Esophagus muscularis mucosa (tissue), 4 donors: ENCODE measurements at regions not wholly inside any gene's neighbourhood (a gene's known extent, or its start where the extent isn't known, plus 50 kb on each side); places are given as distances from the start of the nearest gene placed in this dataset.
"Not testable (repeated sequence)": the region's sequence is repeated elsewhere in the genome, so short reads cannot be mapped to it uniquely, and the experiment has no call there.

Experiments
- DNase-seq: peaks from one replicate; pipeline ENCODE4 v3.0.0-alpha.2; 2017; ENCODE audit errors: extremely low spot score
- H3K27ac ChIP-seq, 4 donors: fragments of 200-600 bp; sonication (generic); replicated peaks in 1 of 4; 1 replicate in 3 of 4; 2 replicates in 1 of 4; pipeline ENCODE4 v1.5.1; 2016 to 2019; ENCODE audit warnings: mild to moderate bottlenecking in 1 of 4
- H3K27me3 ChIP-seq, 4 donors: fragments of 200-600 bp; sonication (generic); one replicate each; pipeline versions ENCODE4 v1.5.1 to v1.6.0; 2016 to 2019
- H3K36me3 ChIP-seq, 4 donors: fragments of 200-600 bp; sonication (generic); one replicate each; pipeline ENCODE4 v1.5.1; 2016 to 2019
- H3K4me1 ChIP-seq, 4 donors: fragments of 200-600 bp; sonication (generic); one replicate each; pipeline ENCODE4 v1.5.1; 2016 to 2019
- H3K4me3 ChIP-seq, 4 donors: fragments of 200-600 bp; sonication (generic); 1 replicate in 2 of 4; 2 replicates in 2 of 4; pipeline ENCODE4 v1.5.1; 2016 to 2019; ENCODE audit warnings: mild to moderate bottlenecking in 4 of 4, moderate library complexity in 1 of 4
- H3K9me3 ChIP-seq, 4 donors: fragments of 200-600 bp; sonication (generic); 1 replicate in 3 of 4; 2 replicates in 1 of 4; pipeline ENCODE4 v1.5.1; 2016 to 2019
- CTCF ChIP-seq, 3 experiments: fragments of 200-600 bp in 2 of 3; fragments of 450-650 bp in 1 of 3; sonication (generic) in 2 of 3; IDR thresholded peaks; one replicate each; pipeline ENCODE4 v1.5.1; 2017 to 2019; ENCODE audit warnings: antibody characterized with exemption in 3 of 3, mild to moderate bottlenecking in 2 of 3, moderate library complexity in 1 of 3
- EP300 ChIP-seq: sonication (generic); formaldehyde crosslinking; IDR thresholded peaks from one replicate; pipeline ENCODE4 v1.6.1; 2017; ENCODE audit warnings: antibody characterized with exemption
- POLR2A ChIP-seq: fragments of 450-650 bp; IDR thresholded peaks from one replicate; pipeline ENCODE4 v1.6.1; 2017; ENCODE audit warnings: antibody characterized with exemption, moderate library complexity, mild to moderate bottlenecking, low read depth
- POLR2AphosphoS5 ChIP-seq, 2 donors: sonication (generic); formaldehyde crosslinking; IDR thresholded peaks; one replicate each; pipeline ENCODE4 v1.6.1; 2017; ENCODE audit warnings: antibody characterized with exemption in 2 of 2
- WGBS: methylation state at CpG from one replicate; pipeline ENCODE4 v1.1.5; 2018; 5-methylcytosine and 5-hydroxymethylcytosine counted together
- intact Hi-C: fragments of 100-400 bp; cut with DNase I; formaldehyde crosslinking; loops from one replicate; pipeline ENCODE4 v1.15.1; 2023

- Histone ChIP-seq H3K27me3 (no peaks in the 10 kb centered on the region), H3K4me3 (no peak overlapping the region), H3K4me1 (no peaks in the 10 kb centered on the region), H3K27ac (no peak overlapping the region), H3K9me3 (no peaks in the 10 kb centered on the region), H3K36me3 (no peaks in the 10 kb centered on the region)
- DNase-seq: no peak
- TF ChIP-seq CTCF (IDR thresholded peaks at IDR 0.05) (no peak), POLR2AphosphoS5 (IDR thresholded peaks at IDR 0.05) (no peak), POLR2A (no peak), EP300 (no peak)
- intact Hi-C loops: no loop called here
- WGBS: 89% methylated on average over 1 of the region's 1 CpG
These were observed 339.7 kb upstream of the COL8A1 start for GRCh38 chr3:99298661-99299060.

DNA sequence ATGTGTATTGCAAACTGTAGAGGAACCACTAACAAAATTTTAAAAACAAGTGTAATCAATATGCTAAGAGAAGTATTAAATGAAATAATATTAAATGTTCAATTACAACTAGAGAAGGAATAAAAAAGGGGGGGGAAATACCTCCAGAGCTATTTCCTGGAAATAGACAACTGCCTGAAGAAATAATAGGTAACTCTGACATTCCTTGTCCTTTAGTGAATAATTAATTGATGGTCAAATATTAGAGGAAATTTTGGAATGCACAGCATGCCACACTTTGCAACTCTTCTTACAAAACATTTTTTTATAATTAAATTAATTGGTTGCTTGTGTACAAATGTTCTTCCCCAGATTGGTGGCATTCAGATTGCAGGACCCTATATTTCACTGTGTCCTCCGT is 342.6 kb upstream of the COL8A1 start:
- Histone ChIP-seq H3K4me3 (no peak overlapping the region), H3K36me3 (no peaks in the 10 kb centered on the region), H3K9me3 (no peaks in the 10 kb centered on the region), H3K4me1 (no peaks in the 10 kb centered on the region), H3K27me3 (no peaks in the 10 kb centered on the region), H3K27ac (no peak overlapping the region)
- intact Hi-C loops: no loop called here
- 89% methylated on average over 1 of the region's 1 CpG for WGBS
- no peak for DNase-seq
- no peak for TF ChIP-seq CTCF (IDR thresholded peaks at IDR 0.05)
- no peak for TF ChIP-seq POLR2AphosphoS5 (IDR thresholded peaks at IDR 0.05)
- TF ChIP-seq EP300: no peak
- TF ChIP-seq POLR2A: no peak

DNA sequence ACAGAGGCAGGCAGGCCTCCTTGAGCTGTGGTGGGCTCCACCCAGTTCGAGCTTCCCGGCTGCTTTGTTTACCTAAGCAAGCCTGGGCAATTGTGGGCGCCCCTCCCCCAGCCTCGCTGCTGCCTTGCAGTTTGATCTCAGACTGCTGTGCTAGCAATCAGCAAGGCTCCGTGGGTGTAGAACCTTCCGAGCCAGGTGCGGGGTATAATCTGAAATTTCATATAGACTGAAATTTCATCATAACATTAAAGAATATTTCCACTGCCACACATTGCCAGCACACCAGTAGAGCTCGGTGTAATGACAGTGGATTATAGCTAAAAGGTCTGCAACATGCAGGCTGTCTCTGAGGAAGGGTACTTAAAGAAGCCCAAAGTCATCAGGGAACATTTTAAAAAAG is 344.3 kb upstream of the COL8A1 start:
- 27% methylated on average over 6 of the region's 8 CpGs for WGBS
- H3K27ac ChIP-seq, intact Hi-C loops, H3K36me3 ChIP-seq, H3K27me3 ChIP-seq, DNase-seq, H3K4me1 ChIP-seq, H3K9me3 ChIP-seq, H3K4me3 ChIP-seq: not testable (repeated sequence)

DNA sequence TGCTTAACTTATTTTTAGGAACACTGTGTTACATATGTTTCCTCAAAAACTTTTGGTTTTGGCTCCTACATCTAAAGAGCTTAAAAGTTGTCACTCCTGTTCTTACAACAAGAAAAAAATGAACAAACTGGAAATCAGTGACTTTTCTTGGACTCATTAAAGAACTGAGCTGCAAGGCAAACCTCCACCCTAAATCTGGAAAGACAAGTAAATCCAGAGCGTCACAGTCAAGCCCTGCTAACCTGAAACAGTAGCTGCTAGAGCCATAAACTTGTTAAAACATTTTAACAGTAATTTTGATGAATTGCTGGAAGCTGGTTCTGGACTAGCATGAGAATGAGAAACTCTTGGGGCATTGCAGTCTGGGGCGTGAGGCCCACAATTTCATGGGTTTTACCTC is 350.5 kb upstream of the COL8A1 start:
- Histone ChIP-seq H3K36me3 (no peaks in the 10 kb centered on the region), H3K4me1 (no peaks in the 10 kb centered on the region), H3K9me3 (no peaks in the 10 kb centered on the region), H3K27me3 (no peaks in the 10 kb centered on the region), H3K27ac (no peak overlapping the region), H3K4me3 (no peak overlapping the region)
- no peak for TF ChIP-seq POLR2AphosphoS5 (IDR thresholded peaks at IDR 0.05)
- TF ChIP-seq CTCF (IDR thresholded peaks at IDR 0.05): no peak
- no peak for TF ChIP-seq POLR2A
- intact Hi-C loops: no loop called here
- WGBS: 66% methylated on average over 2 of the region's 2 CpGs
- no peak for DNase-seq

- no peaks in the 10 kb centered on the region for H3K36me3 ChIP-seq
- intact Hi-C loops: no loop called here
- H3K9me3 ChIP-seq: no peaks in the 10 kb centered on the region
- no peak overlapping the region for H3K27ac ChIP-seq
- no peaks in the 10 kb centered on the region for H3K4me1 ChIP-seq
- no peak for DNase-seq
- no peak for TF ChIP-seq EP300
- TF ChIP-seq CTCF (IDR thresholded peaks at IDR 0.05): no peak
- TF ChIP-seq POLR2AphosphoS5 (IDR thresholded peaks at IDR 0.05): no peak
- no peak for TF ChIP-seq POLR2A
- no peaks in the 10 kb centered on the region for H3K27me3 ChIP-seq
- no peak overlapping the region for H3K4me3 ChIP-seq
These were observed 352.0 kb upstream of the COL8A1 start for GRCh38 chr3:99286266-99286845.
